GM18498 (cell line): ENCODE measurements at regions not wholly inside any gene's neighbourhood (a gene's known extent, or its start where the extent isn't known, plus 50 kb on each side); places are given as distances from the start of the nearest gene placed in this dataset.
"Not testable (repeated sequence)": the region's sequence is repeated elsewhere in the genome, so short reads cannot be mapped to it uniquely, and the experiment has no call there.

Source experiments
- ATAC-seq: cut with Tn5 transposase; IDR thresholded peaks from one replicate; pipeline ENCODE4 v1.9.1; 2021; ENCODE audit warnings: mild to moderate bottlenecking, moderate library complexity; ENCODE audit not compliant: unreplicated experiment

- ATAC-seq, result no peak
Measured at GRCh38 chr1:31510853-31511789, 65.2 kb upstream of the TINAGL1 start.

GRCh38 chr1:31511848-31512615, 64.3 kb upstream of the TINAGL1 start:
- ATAC-seq, result no peak

DNA sequence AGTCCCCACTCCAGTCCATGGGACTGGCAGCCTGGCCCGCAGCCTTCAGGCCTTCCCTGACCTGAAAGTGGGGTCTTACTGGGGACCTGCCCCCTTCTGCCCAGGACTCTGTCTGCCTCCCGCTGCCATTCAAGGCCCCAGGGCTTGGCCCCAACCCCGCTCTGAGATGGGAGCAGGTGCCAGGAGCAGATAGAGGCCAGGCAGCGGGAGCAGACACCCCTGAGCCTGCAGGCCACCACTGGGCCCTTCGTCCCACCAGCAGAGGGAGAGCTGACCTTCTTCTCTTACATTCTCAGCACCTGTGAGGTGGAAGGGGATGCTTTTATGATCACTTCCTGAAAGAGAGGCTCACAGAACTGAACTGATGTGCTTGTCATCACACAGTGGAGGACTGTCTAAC, 62.2 kb upstream of the TINAGL1 start:
- ATAC-seq, result no peak

DNA sequence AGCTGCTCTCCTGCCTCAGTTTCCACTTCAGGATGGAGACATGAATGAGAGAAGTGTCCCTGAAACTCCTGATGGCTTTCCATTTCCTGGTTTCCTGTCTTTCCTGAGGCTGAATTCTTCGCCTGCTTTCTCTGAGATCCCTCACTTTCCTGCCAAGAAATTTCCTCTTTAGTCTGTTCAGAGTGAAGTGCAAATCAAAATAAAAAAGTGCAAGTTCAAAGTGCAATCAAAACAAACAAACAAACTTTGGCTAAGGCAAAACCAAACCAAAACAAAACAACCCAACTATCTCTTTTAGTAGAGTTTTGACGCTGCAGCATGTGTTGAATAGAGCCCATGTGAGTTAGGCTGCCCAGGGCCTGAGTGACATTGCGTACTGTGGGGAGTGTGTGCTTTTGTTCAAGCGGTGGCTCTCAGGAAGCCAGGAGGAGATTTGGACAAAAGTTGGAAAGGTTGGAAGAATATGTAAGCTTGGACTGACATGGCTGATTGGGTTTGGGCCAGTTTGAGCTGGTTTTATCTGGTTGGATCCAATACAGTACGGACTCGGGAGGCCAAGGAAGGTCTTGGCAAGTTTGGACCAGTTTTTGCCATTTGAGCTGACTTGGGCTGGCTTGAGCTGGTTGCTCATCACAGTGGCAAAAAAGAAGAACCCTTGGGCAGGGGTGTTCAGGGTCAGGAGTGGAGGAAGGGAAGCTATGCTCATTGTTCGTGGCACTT, 61.1 kb upstream of the TINAGL1 start:
- ATAC-seq, result no peak

DNA sequence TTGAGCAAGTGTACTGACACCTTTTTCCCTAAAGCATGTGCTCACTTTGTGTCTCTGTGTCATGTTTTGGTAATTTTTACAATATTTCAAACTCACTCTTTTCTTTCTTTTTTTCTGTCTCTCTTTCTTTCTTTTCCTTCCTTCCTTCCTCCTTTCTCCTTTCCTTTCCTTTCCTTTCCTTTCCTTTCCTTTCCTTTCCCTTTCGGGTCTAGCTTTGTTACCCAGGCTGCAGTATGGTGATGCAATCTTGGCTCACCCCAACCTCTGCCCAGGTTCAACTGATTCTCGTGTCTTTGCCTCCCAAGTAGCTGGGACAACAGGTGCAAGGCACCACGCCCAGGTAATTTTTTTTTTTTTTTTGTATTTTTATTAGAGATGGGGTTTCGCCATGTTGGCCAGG, 60.4 kb upstream of the TINAGL1 start:
- ATAC-seq, result no peak

DNA sequence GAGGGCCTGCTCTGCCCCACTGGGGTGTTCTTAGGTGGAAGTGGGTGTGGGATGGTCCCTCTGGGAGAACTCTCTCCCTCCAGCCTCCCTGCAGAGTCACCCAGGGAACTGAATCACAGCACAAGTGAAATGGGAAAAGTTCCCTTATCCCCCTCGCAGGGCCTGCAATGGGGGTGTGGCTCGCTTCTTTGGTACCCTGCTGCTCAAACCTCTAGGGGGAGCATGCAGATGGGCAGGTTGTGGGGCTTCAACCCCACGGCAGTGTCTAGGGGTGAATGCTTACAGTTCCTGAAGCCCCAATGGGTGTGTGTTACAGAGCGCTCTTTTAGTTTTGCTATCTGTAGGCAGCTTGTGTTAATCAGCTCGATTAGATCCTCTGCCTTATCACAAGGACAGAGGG, 59.0 kb upstream of the TINAGL1 start:
- no peak for ATAC-seq

DNA sequence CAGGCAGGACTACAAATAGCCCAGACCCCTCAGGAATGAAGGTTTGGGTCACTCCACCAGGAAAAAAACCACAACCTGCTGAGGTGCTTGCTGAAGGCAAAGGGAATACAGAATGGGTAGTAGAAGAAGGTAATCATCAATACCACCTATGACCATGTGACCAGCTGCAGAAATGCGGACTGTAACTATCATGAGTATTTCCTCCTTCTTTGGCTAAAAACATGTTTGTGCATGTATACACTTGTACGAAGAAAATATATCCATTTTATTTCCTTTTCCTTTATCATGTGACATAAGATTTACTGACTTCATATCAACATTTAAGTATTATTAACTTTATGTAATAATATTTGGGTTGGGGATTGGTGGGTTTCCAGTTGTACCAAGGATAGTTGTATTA, 58.3 kb upstream of the TINAGL1 start:
- not testable (repeated sequence) for ATAC-seq

DNA sequence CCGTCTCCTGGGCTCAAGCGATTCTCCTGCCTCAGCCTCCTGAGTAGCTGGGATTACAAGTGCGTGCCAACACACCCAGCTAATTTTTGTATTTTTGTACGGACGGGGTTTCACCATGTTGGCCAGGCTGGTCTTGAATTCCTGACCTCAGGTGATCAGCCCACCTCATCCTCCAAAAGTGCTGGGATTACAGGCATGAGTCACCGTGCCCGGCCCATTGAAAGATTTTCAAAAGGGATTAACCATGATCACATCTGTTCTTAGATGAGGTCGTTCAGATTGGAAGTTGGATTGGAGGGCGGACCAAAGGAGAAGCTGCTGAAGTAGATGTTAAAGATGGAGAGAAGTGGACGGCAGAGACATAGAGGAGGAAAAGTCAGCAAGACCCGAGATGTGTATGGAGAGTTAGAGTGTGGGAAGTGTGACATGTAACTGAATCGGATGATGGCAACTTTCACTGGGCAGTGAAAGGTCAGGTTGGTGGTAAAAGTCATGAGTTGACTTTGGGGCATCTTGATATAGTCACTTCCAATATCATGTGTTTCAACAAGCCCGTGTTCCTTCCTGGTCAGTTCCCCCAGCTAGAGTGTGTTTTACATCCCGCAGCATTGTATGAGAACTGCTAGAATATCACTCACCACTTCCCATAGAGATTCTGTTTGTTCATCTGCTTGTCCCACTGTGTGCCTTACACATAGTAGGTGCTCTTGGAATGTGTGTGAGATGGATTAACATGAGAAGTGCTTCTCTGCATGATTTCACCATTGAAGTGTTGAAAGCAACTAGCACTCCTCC, 54.4 kb upstream of the TINAGL1 start:
- no peak for ATAC-seq

GRCh38 chr1:31522556-31522845, 53.8 kb upstream of the TINAGL1 start:
- ATAC-seq, result no peak

DNA sequence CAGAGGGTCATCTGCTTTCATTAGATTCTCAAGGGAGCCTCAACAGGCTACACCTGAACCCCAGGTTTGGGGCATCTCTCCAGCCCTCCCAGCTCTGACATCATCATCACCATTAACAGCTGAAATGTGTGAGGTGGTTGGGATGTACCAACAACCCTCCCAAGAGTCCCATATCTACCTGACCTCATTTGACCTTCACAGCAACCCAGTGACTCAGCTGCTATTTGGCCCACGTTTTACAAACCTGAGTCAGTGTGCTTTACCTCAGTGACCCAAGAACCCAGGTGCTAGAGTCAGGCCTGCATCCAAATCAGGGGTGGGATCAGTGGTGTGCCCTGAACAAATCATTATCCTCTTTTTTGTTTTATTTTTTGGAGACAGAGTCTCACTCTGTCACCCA, 53.3 kb upstream of the TINAGL1 start:
- ATAC-seq, result no peak

- ATAC-seq, result no peak
Measured at GRCh38 chr1:31523769-31524168, 52.5 kb upstream of the TINAGL1 start.

DNA sequence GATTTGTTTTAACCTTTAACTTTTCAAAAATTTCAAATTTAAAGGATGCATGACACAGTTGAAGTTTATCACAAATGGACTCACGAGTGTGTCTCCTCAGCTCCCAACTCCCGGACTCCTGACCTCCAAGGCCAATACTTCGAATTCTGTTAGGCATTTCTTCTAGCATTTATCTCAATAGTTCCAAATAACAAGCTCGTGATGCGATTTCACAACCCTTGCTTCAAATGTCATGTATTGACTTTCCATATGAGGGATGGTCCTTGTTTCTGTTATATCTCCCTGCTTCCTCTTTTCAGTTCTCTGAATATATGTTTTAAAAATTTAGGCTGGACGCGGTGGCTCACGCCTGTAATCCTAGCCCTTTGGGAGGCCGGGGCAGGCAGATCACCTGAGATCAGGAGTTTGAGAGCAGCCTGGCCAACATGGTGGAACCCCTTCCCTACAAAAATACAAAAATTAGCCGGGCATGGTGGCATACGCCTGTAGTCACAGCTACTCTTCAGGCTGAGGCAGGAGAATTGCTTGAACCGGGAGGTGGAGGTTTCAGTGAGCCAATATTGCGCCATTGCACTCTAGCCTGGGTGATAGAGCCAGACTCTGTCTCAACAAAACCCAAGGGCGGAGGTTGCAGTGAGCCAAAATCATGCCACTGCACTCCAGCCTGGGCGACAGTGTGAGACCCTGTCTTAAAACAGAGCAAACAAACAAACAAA, 52.0 kb upstream of the TINAGL1 start:
- no peak for ATAC-seq
